ENCODE measurements at regions not wholly inside any gene's neighbourhood (a gene's known extent, or its start where the extent isn't known, plus 50 kb on each side); places are given as distances from the start of the nearest gene placed in this dataset.
"Not testable (repeated sequence)": the region's sequence is repeated elsewhere in the genome, so short reads cannot be mapped to it uniquely, and the experiment has no call there.

DNA sequence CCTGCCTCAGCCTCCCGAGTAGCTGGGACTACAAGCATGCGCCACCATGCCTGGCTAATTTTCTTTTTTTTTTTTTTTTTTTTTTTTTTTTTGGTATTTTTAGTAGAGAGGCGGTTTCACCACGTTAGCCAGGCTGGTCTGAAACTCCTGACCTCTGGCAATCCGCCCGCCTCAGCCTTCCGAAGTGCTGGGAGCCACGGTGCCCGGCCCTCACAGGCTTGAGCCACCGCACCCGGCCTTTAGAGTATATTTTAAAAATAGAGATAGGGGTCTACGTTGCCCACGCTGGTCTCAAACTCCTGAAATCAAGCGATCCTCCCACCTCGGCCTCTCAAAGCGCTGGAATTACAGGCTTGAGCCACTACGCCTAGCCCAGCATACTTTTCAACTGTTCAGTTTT lies 93.4 kb upstream of the CHD2 start:
- DNase-seq: no peak

GRCh38 chr15:92807971-92808571 lies 92.1 kb upstream of the CHD2 start:
- DNase-seq: peak; percentile 36

- no peak for DNase-seq
Observed at GRCh38 chr15:92808598-92809063, 91.5 kb upstream of the CHD2 start.

DNA sequence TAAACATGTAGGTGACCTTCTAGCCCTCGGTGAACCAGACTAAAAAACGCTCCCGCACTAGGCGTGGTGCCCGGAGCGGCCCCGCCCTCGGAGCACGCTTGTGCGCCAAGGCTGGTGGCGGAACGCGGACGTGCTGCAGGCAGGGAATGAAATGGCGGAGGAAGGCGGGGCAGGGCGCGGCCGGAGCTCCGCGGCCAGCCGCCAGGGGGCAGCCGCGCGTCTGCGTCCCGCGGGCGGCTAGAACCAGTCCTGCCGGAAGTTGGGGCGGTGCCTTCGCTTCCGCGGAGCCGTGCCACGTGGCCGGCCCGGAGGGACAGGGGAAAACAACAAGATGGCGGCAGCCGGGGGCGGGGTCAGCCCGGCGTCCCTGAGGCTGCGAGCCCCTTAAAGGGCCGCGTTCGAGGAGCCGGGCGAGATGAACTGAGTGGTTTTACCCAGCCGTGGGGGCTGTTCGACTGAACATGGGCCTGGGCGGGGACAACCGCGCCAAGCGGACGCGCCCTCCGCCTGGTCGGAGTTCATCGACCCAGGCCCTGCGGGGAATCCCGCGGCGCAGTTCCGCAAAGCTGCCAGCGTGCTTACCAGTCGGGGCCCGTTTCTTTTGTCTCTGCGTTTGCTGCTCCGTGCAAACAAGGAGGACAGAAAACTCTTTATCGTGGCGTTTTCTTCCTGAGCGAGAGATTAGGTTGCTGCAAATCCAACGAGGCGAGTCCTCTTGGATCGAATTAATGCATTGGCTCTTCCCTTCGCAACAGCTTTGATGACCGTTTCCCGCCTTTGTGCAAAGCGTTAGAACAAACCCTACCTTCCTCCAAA lies 90.9 kb upstream of the CHD2 start:
- peak; percentile 99 for DNase-seq

DNA sequence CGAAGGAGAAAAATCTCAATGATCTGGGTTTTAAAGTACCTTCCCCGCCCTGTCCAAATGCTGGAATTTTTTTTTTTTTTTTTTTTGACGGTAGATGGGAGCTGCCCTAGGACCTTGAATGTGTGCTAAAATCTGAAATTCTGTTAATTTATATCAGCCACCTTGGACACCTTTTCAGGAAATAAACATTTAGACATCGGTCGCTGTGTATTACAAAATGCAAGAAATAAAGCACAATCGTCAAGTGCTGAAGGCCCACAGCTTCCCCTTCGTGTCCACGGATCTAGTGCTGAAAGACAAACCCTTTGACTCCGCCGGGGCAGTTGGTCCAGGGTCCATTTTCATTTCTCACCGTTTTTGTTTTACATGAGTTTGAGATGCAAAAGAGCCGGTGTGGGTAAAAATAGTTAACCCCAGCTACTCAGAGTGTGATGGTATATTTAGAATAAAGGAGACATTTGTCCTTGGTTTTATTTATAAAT lies 90.2 kb upstream of the CHD2 start:
- DNase-seq: peak; percentile 54

GRCh38 chr15:92810418-92811138 lies 89.5 kb upstream of the CHD2 start:
- peak; percentile 44 for DNase-seq

DNA sequence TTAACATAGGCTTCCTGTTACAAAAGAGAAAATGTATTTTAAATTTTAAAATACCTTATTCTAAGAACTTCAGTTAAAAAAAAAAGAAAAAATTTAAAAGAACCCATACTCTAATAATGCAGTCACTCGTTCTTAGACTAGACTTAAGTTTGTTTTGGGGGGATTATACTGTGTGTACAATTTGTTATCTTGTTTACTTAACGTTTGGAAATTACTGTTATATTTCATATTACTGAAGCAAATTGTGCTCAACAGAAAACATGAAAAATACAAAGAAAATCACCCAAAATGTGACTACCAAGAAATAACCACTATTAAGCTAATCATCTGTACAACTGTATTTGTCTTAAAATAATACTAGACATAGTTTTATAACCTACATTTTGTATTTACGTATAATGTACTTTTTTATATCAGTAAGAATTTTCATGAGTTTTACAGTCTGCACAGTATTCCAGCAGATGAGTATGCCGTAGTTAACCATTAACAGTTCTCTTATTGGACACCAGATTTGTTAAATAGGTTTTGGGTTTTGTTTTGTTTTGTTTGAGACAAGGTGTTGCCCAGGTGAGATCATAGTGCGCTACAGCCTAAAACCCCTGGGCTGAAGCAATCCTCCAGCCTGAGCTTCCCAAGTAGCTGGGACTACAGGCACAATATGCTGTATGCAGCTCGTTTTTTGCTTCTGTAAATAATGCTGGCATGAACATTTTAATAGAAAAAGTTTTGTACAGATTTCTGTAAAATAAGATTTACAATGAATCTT lies 88.8 kb upstream of the CHD2 start:
- peak; percentile 56 for DNase-seq

DNA sequence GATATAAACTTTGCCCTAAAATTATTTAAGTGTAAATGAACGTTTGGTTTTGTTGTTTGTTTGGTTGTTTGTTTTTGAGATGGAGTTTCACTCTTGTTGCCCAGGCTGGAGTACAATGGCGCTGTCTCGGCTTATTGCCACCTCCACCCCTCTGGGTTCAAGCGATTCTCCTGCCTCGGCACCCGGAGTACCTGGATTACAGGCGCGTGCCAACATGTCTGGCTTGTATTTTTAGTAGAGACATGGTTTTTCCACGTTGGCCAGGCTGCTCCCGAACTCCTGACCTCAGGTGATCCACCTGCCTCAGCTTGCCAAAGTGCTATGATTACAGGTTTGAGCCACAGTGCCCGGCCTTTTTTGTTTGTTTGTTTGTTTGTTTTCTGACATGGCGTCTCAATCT lies 87.9 kb upstream of the CHD2 start:
- DNase-seq: no peak

GRCh38 chr15:92813485-92813884 lies 86.6 kb upstream of the CHD2 start:
- peak; percentile 72 for DNase-seq

- no peak for DNase-seq
Observed at GRCh38 chr15:92817339-92817886, 82.7 kb upstream of the CHD2 start.

DNA sequence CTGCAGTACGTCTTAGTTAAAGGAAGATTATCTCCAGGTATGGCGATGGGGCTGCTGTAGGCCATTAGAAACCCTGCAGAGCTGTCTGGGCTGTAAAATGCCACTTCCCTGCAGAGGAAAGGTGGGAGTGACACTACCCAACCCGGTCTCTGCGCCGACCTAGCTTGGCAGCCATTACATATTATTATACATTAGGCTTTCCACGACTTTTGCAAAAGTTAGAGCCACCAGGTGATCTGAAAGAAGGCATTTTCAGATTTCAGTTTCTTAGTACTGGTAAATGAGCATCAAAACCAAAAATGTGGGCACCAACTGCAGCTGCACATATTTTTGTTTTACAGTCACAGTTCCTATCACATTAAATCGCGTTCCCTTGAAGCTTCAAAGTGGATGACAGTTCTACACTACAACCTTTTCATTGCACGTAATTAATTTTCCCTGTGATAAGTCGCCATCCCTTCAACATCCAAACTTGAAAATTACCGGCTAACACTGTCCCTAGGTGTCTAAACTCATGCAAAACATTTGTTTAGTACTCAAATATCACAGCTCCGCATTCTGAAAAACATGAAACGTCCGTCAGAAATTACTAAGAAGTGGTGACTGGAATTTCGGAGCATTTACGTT lies 81.4 kb upstream of the CHD2 start:
- DNase-seq: no peak

GRCh38 chr15:92819278-92820235 lies 80.6 kb upstream of the CHD2 start:
- DNase-seq: peak; percentile 25

- DNase-seq: peak; percentile 90
Observed at GRCh38 chr15:92820236-92821021, 79.7 kb upstream of the CHD2 start.

DNA sequence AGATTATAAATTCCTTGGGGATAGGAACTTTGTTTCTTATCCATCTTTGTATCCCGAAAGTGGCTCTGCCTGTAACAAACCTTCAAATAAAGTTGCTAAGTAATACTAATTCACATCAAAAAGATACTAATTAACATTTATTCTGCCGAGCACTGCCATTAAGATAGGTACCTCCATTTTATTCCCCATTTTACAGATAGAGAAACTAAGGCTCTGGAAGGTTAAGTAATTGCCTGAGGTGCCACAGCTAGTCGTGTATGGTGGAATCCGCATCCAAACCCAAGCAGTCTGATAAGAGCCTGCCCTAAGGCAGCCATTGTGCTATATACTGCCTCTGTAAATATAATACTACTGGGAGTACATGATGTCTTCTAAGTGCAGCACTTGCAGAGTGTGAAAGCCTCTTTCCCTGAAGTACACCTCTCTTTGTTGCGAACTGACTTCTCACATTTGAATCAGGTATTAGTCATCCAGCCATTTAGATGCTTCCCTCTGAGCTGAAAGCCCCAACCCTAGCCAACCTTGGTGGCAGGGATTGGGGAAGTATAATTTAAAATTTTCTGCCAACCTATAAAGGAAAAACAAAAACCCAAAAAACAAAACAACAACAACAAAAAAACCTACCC lies 78.5 kb upstream of the CHD2 start:
- no peak for DNase-seq

GRCh38 chr15:92822216-92823144 lies 77.6 kb upstream of the CHD2 start:
- no peak for DNase-seq

DNA sequence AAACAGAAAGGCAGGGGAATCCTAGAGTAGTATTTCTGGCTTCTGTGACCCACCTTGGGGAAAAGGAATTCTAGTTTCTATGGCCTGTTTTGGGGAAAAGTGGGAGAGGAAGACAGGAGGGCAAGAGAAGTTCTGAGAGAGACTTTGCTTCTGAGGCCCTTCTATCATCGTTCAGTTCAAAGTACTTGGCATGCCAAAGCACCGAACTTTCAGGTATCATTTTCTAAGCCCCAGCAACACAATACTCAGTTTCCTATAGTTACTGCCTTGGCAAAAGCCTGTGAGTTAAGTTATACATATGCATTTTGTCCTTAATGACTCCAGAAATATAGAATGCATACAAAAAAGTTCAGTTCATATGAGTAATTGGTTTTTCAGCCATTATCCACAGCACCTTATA lies 74.1 kb upstream of the CHD2 start:
- no peak for DNase-seq

DNA sequence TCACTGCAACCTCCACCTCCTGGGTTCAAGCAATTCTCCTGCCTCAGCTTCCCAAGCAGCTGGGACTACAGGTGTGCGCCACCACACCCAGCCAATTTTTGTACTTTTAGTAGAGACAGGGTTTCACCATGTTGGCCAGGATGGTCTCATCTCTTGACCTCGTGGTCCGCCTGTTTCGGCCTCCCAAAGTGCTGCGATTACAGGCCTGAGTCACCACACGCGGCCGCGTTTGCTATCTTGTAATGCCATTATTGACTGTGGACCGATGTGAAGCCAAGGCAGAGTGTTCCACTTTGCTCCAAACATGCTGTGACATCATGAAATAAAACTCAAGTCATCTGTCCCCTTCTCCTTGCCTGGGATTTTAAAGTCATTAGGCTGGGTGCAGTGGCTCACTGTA lies 72.1 kb upstream of the CHD2 start:
- DNase-seq: not testable (repeated sequence)

DNA sequence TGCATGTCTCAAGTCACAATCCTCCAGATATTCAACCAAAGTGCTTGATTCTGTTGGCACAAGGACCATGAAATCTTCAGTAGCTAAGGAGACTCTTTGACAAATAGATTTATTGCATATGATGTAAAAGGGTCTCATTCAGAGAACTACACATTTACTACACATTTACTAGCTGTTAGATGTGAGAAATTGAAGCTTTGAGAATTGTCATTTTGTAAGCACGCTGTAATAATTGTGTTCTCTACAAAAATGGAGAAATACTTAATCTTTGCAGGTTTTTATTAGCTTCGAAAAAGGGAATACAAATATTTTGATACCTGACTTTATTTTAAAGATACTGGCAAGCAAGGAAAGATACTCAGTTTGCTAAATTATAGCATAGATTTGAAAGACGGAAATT lies 70.2 kb upstream of the CHD2 start:
- no peak for DNase-seq

- DNase-seq: no peak
Observed at GRCh38 chr15:92831336-92831654, 68.8 kb upstream of the CHD2 start.

All from CD4-positive, alpha-beta T cell treated with Interleukin-12 subunit alpha and Interleukin-12 subunit beta, for 1 hour (primary cell).